CD4-positive, alpha-beta T cell (primary cell): ENCODE measurements at regions not wholly inside any gene's neighbourhood (a gene's known extent, or its start where the extent isn't known, plus 50 kb on each side); places are given as distances from the start of the nearest gene placed in this dataset.

Experiments
- ATAC-seq: fragments of 200-7000 bp; cut with Tn5 transposase; one replicate; pipeline ENCODE4 v1.10.0; 2022; ENCODE audit warnings: mild to moderate bottlenecking; ENCODE audit not compliant: poor library complexity
- CTCF ChIA-PET: fragments of 350-600 bp; sonication (Branson Sonifier 250); formaldehyde crosslinking; loops from one replicate; lab custom pipeline; 2021; ENCODE audit warnings: antibody characterized with exemption, inconsistent platforms; lab: Charles Lee
- POLR2A ChIA-PET: fragments of 350-600 bp; sonication (Branson Sonifier 250); formaldehyde crosslinking; loops from one replicate; lab custom pipeline; 2021; ENCODE audit warnings: antibody characterized with exemption, inconsistent platforms; lab: Charles Lee
- DNase-seq, 14 experiments: peaks; one replicate each; pipeline ENCODE4 v3.0.0-alpha.2; 2013 to 2020; ENCODE audit warnings: mixed read lengths in 2 of 14
- H3K27ac ChIP-seq, 2 donors: one replicate each; pipeline versions ENCODE4 v1.5.1 to v1.7.0; 2013; ENCODE audit warnings: low read length in 2 of 2, low read depth in 1 of 2, mild to moderate bottlenecking in 1 of 2
- H3K27me3 ChIP-seq, 2 experiments: 1 replicate in 1 of 2; 2 replicates in 1 of 2; pipeline versions ENCODE4 v1.6.1 to v1.7.0; 2013; ENCODE audit warnings: low read length in 2 of 2, control low read depth in 1 of 2, mild to moderate bottlenecking in 1 of 2, moderate library complexity in 1 of 2; ENCODE audit not compliant: insufficient read depth in 2 of 2, control insufficient read depth in 1 of 2
- H3K36me3 ChIP-seq: one replicate; pipeline ENCODE4 v1.6.1; 2013; ENCODE audit warnings: low read length, control low read depth; ENCODE audit not compliant: insufficient read depth
- H3K4me1 ChIP-seq: one replicate; pipeline ENCODE4 v1.6.1; 2013; ENCODE audit warnings: low read length, control low read depth; ENCODE audit not compliant: insufficient read depth
- H3K4me3 ChIP-seq: one replicate; pipeline ENCODE4 v1.5.1; 2013; ENCODE audit warnings: mild to moderate bottlenecking, low read length, moderate library complexity
- H3K9me3 ChIP-seq, 2 experiments: 1 replicate in 1 of 2; 2 replicates in 1 of 2; pipeline versions ENCODE4 v1.6.1 to v1.7.0; 2013; ENCODE audit warnings: low read length in 2 of 2, mild to moderate bottlenecking in 2 of 2, control low read depth in 1 of 2, moderate library complexity in 1 of 2; ENCODE audit not compliant: control insufficient read depth in 1 of 2, insufficient read depth in 1 of 2
- H3K27ac Mint-ChIP-seq: one replicate; pipeline ENCODE4 v1.8.0; 2020; ENCODE audit warnings: mixed read lengths
- H3K27me3 Mint-ChIP-seq: one replicate; pipeline ENCODE4 v1.8.0; 2021; ENCODE audit warnings: mixed read lengths
- H3K36me3 Mint-ChIP-seq: one replicate; pipeline ENCODE4 v1.8.0; 2021; ENCODE audit warnings: low read depth, mixed read lengths
- H3K4me1 Mint-ChIP-seq: one replicate; pipeline ENCODE4 v1.8.0; 2021; ENCODE audit warnings: low read depth, mixed read lengths
- H3K4me3 Mint-ChIP-seq: one replicate; pipeline ENCODE4 v1.8.0; 2020; ENCODE audit warnings: mild to moderate bottlenecking, mixed read lengths
- H3K9me3 Mint-ChIP-seq: one replicate; pipeline ENCODE4 v1.8.0; 2020; ENCODE audit warnings: mixed read lengths
- CTCF ChIP-seq: fragments of 200-600 bp; IDR thresholded peaks from one replicate; pipeline ENCODE4 v1.8.0; 2022; ENCODE audit warnings: antibody characterized with exemption, mild to moderate bottlenecking
- intact Hi-C, 2 experiments: fragments of 100-400 bp; cut with DNase I in 1 of 2; cut with micrococcal nuclease in 1 of 2; formaldehyde crosslinking; loops; one replicate each; pipeline versions ENCODE4 v1.15.1 to v1.9.0; 2023 to 2025; cut with DNase I, micrococcal nuclease

GRCh38 chr6:90900034-90900433 lies 313.2 kb upstream of the MAP3K7 start:
- no peak overlapping the region for H3K4me3 Mint-ChIP-seq
- peaks cover 7% of the 10 kb centered on the region for H3K27me3 Mint-ChIP-seq
- no peaks in the 10 kb centered on the region for H3K36me3 Mint-ChIP-seq
- H3K9me3 Mint-ChIP-seq: no peaks in the 10 kb centered on the region
- DNase-seq (no peak), ATAC-seq (no peak)
- CTCF ChIA-PET: no interaction called here
- POLR2A ChIA-PET: no interaction called here
- Histone ChIP-seq H3K4me3 (no peak overlapping the region), H3K36me3 (no peaks in the 10 kb centered on the region), H3K27me3 (no peaks in the 10 kb centered on the region), H3K27ac (no peak overlapping the region), H3K9me3 (no peaks in the 10 kb centered on the region), H3K4me1 (no peaks in the 10 kb centered on the region)
- no peak for TF ChIP-seq CTCF
- intact Hi-C loops: no loop called here
- H3K4me1 Mint-ChIP-seq: no peaks in the 10 kb centered on the region
- no peak overlapping the region for H3K27ac Mint-ChIP-seq

GRCh38 chr6:90898763-90899162 lies 311.9 kb upstream of the MAP3K7 start:
- intact Hi-C loops: no loop called here
- H3K4me3 ChIP-seq: no peak overlapping the region
- no peak for DNase-seq
- TF ChIP-seq CTCF: no peak
- H3K4me1 Mint-ChIP-seq: no peaks in the 10 kb centered on the region
- no peak for ATAC-seq
- ChIA-PET CTCF (no interaction called here), POLR2A (no interaction called here)
- no peaks in the 10 kb centered on the region for H3K27me3 ChIP-seq
- no peaks in the 10 kb centered on the region for H3K36me3 Mint-ChIP-seq
- no peaks in the 10 kb centered on the region for H3K4me1 ChIP-seq
- no peak overlapping the region for H3K27ac ChIP-seq
- no peaks in the 10 kb centered on the region for H3K9me3 ChIP-seq
- H3K4me3 Mint-ChIP-seq: no peak overlapping the region
- no peaks in the 10 kb centered on the region for H3K9me3 Mint-ChIP-seq
- peaks cover 11% of the 10 kb centered on the region for H3K27me3 Mint-ChIP-seq
- H3K27ac Mint-ChIP-seq: no peak overlapping the region
- H3K36me3 ChIP-seq: no peaks in the 10 kb centered on the region

- Mint-ChIP-seq H3K9me3 (no peaks in the 10 kb centered on the region), H3K27ac (no peak overlapping the region), H3K4me3 (no peak overlapping the region), H3K27me3 (peaks cover 11% of the 10 kb centered on the region), H3K36me3 (no peaks in the 10 kb centered on the region), H3K4me1 (no peaks in the 10 kb centered on the region)
- DNase-seq: no peak
- Histone ChIP-seq H3K9me3 (no peaks in the 10 kb centered on the region), H3K27ac (no peak overlapping the region), H3K4me1 (no peaks in the 10 kb centered on the region), H3K4me3 (no peak overlapping the region), H3K27me3 (no peaks in the 10 kb centered on the region), H3K36me3 (no peaks in the 10 kb centered on the region)
- no peak for ATAC-seq
- ChIA-PET POLR2A (no interaction called here), CTCF (no interaction called here)
- TF ChIP-seq CTCF: no peak
- intact Hi-C loops: no loop called here
These were observed 309.2 kb upstream of the MAP3K7 start for GRCh38 chr6:90896075-90896547.
